ENCODE measurements at regions not wholly inside any gene's neighbourhood (a gene's known extent, or its start where the extent isn't known, plus 50 kb on each side); places are given as distances from the start of the nearest gene placed in this dataset.
"Not testable (repeated sequence)": the region's sequence is repeated elsewhere in the genome, so short reads cannot be mapped to it uniquely, and the experiment has no call there.

DNA sequence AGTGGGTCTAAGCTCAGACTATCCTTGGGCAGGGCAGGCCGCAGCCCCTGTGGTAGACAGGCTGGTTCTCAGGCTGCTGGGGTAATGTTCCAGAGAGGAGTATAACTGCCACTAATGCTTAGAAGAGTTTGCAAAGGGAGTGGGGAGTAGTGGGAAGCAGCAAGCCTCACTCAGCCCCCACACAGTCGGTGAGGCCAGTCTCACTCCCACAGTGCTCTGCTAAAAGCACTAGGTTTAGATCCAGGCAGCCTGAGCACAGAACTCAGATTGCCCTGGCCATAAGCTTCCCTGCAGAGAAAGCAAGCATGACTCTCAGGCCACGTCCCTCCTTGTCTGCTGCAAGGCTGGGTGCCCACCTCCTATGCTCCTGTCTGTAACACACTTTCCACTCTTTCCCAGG is 69.4 kb upstream of the HCN1 start:
- Mint-ChIP-seq H3K27ac (no peak overlapping the region), H3K4me3 (no peak overlapping the region), H3K9me3 (peaks cover 9% of the 10 kb centered on the region), H3K4me1 (no peaks in the 10 kb centered on the region), H3K36me3 (ENCODE audit: low read depth) (no peaks in the 10 kb centered on the region), H3K27me3 (no peaks in the 10 kb centered on the region)
- DNase-seq, result no peak
- ChIA-PET CTCF (no interaction called here), POLR2A (no interaction called here)

DNA sequence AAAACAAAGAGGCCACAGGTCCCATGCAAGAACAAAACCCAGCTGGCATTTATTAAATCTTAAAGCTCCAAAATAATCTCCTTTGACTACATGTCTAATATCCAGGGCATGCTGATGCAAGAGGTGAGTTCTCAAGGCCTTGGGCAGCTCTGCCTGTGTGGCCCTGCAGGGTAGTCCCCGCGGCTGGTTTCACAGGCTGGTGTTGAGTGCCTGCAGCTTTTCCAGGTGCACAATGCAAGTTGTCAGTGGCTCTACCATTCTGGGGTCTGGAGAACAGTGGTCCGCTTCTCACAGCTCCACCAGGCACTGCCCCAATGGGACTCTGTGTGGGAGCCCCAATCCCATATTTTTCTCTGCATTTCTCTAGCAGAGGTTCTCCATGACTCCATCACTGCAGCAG is 54.4 kb upstream of the HCN1 start:
- Mint-ChIP-seq H3K4me1 (no peaks in the 10 kb centered on the region), H3K36me3 (ENCODE audit: low read depth) (no peaks in the 10 kb centered on the region), H3K4me3 (no peak overlapping the region), H3K9me3 (peaks cover 37% of the 10 kb centered on the region), H3K27ac (no peak overlapping the region), H3K27me3 (no peaks in the 10 kb centered on the region)
- ChIA-PET POLR2A (no interaction called here), CTCF (no interaction called here)
- no peak for DNase-seq

GRCh38 chr5:45748511-45748910 is 52.3 kb upstream of the HCN1 start:
- CTCF ChIA-PET, result interaction anchor here (1.5 kb wide), 1 partner anchor 29 kb away, joined by 3 read pairs; no protein-coding TSS in a partner anchor
- H3K27me3 Mint-ChIP-seq; DNase-seq; H3K27ac Mint-ChIP-seq; H3K4me3 Mint-ChIP-seq; H3K4me1 Mint-ChIP-seq; H3K36me3 Mint-ChIP-seq (ENCODE audit: low read depth); POLR2A ChIA-PET: not testable (repeated sequence)
- peaks cover 26% of the 10 kb centered on the region for H3K9me3 Mint-ChIP-seq
